Left lung (tissue), 4 donors: ENCODE measurements at regions not wholly inside any gene's neighbourhood (a gene's known extent, or its start where the extent isn't known, plus 50 kb on each side); places are given as distances from the start of the nearest gene placed in this dataset.

ENCODE experiments used
- ATAC-seq: fragments of 200-7000 bp; cut with Tn5 transposase; one replicate; pipeline ENCODE4 v1.9.1; 2020; ENCODE audit warnings: moderate library complexity
- DNase-seq, 4 donors: peaks; one replicate each; pipeline ENCODE4 v3.0.0-alpha.2; 2013 to 2020
- H3K27ac ChIP-seq, 2 donors: fragments of 200-600 bp; sonication (generic) in 1 of 2; one replicate each; pipeline versions ENCODE4 v1.5.0 to v1.8.0; 2020 to 2021
- H3K27me3 ChIP-seq, 2 donors: fragments of 200-600 bp; sonication (generic) in 1 of 2; one replicate each; pipeline versions ENCODE4 v1.5.0 to v1.8.0; 2020 to 2021
- H3K36me3 ChIP-seq, 2 donors: fragments of 200-600 bp; sonication (generic) in 1 of 2; one replicate each; pipeline versions ENCODE4 v1.5.0 to v1.8.0; 2020 to 2021
- H3K4me1 ChIP-seq, 2 donors: fragments of 200-600 bp; one replicate each; pipeline ENCODE4 v1.8.0; 2021
- H3K4me3 ChIP-seq, 2 donors: fragments of 200-600 bp; sonication (generic) in 1 of 2; one replicate each; pipeline versions ENCODE4 v1.5.0 to v1.8.0; 2020 to 2021; ENCODE audit warnings: mild to moderate bottlenecking in 1 of 2
- H3K9me3 ChIP-seq, 2 donors: fragments of 200-600 bp; sonication (generic) in 1 of 2; one replicate each; pipeline versions ENCODE4 v1.5.0 to v1.8.0; 2020 to 2021
- intact Hi-C, 2 donors: fragments of 100-400 bp; cut with DNase I; formaldehyde crosslinking; loops; one replicate each; pipeline versions ENCODE4 v1.11.2 to v1.14.2; 2022
- TF ChIP-seq, protein P1 (sequence below), 2 donors: fragments of 200-600 bp; sonication (generic) in 1 of 2; IDR thresholded peaks; one replicate each; pipeline versions ENCODE4 v1.5.0 to v1.8.0; 2021; ENCODE audit warnings: antibody characterized with exemption in 2 of 2
- donor health status: DM: no; HTN: yes; CAD: no.
- donor health status: DM: no; HTN: no; CAD: no.

DNA sequence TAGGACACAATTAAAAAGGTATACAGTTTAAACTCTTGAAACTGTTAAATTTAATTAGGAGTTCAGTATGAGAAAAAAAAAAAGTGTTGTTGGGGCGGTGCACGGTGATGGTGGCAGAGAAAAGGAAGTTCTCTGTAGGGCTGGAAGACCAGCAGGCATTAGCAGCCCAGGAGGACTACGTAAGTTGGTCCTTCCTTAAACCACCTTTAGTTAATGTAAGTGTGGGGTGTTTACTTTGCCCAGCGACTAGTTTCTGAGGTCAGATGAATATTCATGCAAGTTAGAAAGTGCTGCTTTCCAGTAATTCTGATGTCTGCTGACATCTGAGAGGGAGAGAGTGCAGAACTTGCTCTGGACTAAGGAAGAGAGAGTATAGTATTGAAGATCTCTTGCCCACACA lies 54.9 kb downstream of the NKX2-1 start:
- peak; percentile 67 for ATAC-seq
- TF ChIP-seq, protein P1, sequence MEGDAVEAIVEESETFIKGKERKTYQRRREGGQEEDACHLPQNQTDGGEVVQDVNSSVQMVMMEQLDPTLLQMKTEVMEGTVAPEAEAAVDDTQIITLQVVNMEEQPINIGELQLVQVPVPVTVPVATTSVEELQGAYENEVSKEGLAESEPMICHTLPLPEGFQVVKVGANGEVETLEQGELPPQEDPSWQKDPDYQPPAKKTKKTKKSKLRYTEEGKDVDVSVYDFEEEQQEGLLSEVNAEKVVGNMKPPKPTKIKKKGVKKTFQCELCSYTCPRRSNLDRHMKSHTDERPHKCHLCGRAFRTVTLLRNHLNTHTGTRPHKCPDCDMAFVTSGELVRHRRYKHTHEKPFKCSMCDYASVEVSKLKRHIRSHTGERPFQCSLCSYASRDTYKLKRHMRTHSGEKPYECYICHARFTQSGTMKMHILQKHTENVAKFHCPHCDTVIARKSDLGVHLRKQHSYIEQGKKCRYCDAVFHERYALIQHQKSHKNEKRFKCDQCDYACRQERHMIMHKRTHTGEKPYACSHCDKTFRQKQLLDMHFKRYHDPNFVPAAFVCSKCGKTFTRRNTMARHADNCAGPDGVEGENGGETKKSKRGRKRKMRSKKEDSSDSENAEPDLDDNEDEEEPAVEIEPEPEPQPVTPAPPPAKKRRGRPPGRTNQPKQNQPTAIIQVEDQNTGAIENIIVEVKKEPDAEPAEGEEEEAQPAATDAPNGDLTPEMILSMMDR (IDR thresholded peaks at IDR 0.05), result no peak
- intact Hi-C loops, result no loop called here
- no peaks in the 10 kb centered on the region for H3K36me3 ChIP-seq
- H3K4me1 ChIP-seq, result no peaks in the 10 kb centered on the region
- no peak for DNase-seq
- H3K27ac ChIP-seq, result no peak overlapping the region
- H3K9me3 ChIP-seq, result no peaks in the 10 kb centered on the region
- H3K4me3 ChIP-seq, result no peak overlapping the region
- no peaks in the 10 kb centered on the region for H3K27me3 ChIP-seq

DNA sequence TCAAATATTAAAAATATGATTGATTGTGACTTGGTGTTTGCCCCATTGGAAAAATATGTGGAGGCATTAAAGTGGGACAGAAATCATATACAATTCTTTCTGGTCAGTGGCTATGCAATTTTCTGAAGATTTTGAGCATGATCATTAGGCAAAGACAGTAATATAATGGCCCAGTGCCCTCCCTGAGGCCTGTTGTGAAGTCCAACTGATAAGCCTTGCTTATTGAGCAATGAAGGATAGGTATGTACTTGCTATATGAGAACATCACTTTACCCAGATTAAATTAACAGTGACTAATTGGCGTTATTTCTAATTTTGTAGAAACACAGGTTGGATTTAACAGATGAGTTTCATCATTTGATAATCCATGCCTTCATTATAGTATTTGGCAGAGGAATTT lies 57.1 kb downstream of the NKX2-1 start:
- intact Hi-C loops, result no loop called here

DNA sequence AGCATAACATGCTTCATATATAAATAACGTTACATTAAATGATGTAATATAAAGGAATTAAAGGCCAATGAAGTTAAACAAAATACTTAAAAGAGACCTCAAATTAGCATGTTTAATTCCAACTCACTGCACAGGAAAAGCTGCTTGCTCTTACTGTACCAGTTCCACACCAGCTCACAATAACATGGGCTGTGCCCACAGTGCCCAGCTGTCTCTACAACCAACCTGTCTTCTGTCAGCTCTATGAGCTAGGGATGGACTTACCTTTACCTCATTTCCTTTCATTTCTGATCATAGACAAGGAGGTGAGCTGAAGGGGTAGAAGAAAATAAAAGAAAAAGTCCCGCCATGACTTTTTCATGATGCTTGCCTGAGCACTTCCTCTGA lies 64.8 kb downstream of the NKX2-1 start:
- Histone ChIP-seq H3K4me1 (peaks cover 0 to 3% of the 10 kb centered on the region in 2 donors), H3K9me3 (no peaks in the 10 kb centered on the region), H3K36me3 (no peaks in the 10 kb centered on the region), H3K27ac (peak overlapping the region in 1 of 2 donors; percentile 28), H3K27me3 (no peaks in the 10 kb centered on the region), H3K4me3 (no peak overlapping the region)
- DNase-seq, result no peak
- TF ChIP-seq, protein P1 (IDR thresholded peaks at IDR 0.05), result no peak
- intact Hi-C loops, result no loop called here
- ATAC-seq, result no peak

More for the DNA sequence above, 57.1 kb downstream of the NKX2-1 start:
- Histone ChIP-seq H3K36me3 (no peaks in the 10 kb centered on the region), H3K9me3 (no peaks in the 10 kb centered on the region), H3K4me1 (no peaks in the 10 kb centered on the region), H3K27ac (no peak overlapping the region), H3K27me3 (no peaks in the 10 kb centered on the region), H3K4me3 (no peak overlapping the region)
- DNase-seq (no peak), ATAC-seq (no peak)
- TF ChIP-seq, protein P1 (IDR thresholded peaks at IDR 0.05), result no peak

DNA sequence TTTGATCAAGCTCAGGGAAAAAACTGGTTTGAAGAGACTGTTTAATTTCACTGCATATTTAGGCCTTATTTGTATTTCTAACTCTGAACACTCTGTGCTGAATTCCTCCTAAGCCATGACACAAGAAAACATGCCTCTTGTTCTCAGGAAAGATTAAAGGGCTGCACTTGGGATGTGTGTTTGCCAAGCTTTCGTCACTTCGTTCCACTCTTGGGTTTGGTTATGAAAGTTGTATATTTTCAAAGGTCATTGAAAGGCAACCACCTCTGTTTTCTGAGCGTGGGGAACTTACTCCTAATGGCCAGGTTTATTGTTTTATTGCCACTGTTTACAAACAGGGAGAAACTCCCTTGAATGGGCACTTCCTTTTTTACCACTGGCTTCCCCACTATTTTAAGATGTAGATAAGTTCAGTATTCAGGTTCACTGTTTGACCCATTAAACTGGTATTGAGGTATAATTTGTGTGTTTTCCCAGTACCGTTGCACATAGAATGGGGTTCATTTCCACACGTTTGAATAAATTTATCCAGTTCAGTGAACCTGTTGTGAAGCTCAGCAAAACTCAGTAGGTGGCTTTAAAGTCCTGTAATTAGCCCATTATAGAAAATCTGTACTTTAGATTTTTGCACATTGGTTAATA lies 65.3 kb downstream of the NKX2-1 start:
- Histone ChIP-seq H3K4me3 (no peak overlapping the region), H3K9me3 (no peaks in the 10 kb centered on the region), H3K4me1 (peaks cover 0 to 3% of the 10 kb centered on the region in 2 donors), H3K27ac (peak overlapping the region in 1 of 2 donors; percentile 28), H3K27me3 (no peaks in the 10 kb centered on the region), H3K36me3 (no peaks in the 10 kb centered on the region)
- ATAC-seq (peak; percentile 64), DNase-seq (peak in 2 of 4 donors; percentile 14 to 71)
- intact Hi-C loops, result no loop called here
- TF ChIP-seq, protein P1 (IDR thresholded peaks at IDR 0.05), result no peak

DNA sequence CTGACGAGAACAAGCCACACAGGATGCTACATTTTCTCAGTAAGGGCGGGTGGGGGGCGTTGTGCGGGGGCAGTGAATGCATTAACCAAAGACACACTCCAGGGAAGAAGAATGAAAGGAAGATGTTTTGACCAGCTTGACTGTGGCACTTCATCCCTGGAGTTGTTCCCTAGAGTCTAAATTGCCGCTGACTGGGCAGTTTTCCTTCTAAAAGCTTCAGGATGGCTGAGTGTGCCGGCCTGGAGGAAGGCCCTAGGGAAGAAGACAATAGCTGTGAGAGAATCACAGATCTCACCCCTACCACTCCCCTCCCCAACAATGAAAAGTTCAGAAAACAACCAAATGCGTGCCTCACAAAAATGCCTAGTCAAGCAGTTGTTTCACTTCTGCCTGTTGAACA lies 67.2 kb downstream of the NKX2-1 start:
- Histone ChIP-seq H3K27ac (no peak overlapping the region), H3K36me3 (no peaks in the 10 kb centered on the region)

More for the DNA sequence above, 67.2 kb downstream of the NKX2-1 start:
- no peaks in the 10 kb centered on the region for H3K9me3 ChIP-seq
- DNase-seq, result no peak
- H3K4me3 ChIP-seq, result no peak overlapping the region
- no peaks in the 10 kb centered on the region for H3K27me3 ChIP-seq
- ATAC-seq, result no peak
- intact Hi-C loops, result no loop called here
- peaks cover 0 to 3% of the 10 kb centered on the region in 2 donors for H3K4me1 ChIP-seq
- TF ChIP-seq, protein P1 (IDR thresholded peaks at IDR 0.05), result no peak
